WTC11 (cell line): ENCODE measurements at regions not wholly inside any gene's neighbourhood (a gene's known extent, or its start where the extent isn't known, plus 50 kb on each side); places are given as distances from the start of the nearest gene placed in this dataset.

ENCODE experiments used
- ATAC-seq: fragments of 200-7000 bp; cut with Tn5 transposase; 2 replicates; pipeline ENCODE4 v1.10.0; 2021; ENCODE audit warnings: mild to moderate bottlenecking, moderate library complexity
- CTCF ChIA-PET: fragments of 300-600 bp; sonication (Branson Sonifier 250); formaldehyde crosslinking; loops from one replicate; lab custom pipeline; 2021; ENCODE audit warnings: antibody characterized with exemption; lab: Charles Lee
- POLR2A ChIA-PET: fragments of 350-600 bp; sonication (Branson Sonifier 250); formaldehyde crosslinking; loops from one replicate; lab custom pipeline; 2021; ENCODE audit warnings: antibody characterized with exemption; lab: Charles Lee
- DNase-seq: peaks from one replicate; pipeline ENCODE4 v3.0.0; 2021; ENCODE audit warnings: low spot score
- H3K27ac Mint-ChIP-seq: 2 replicates; pipeline ENCODE4 v1.8.0; 2021; ENCODE audit warnings: mixed read lengths
- H3K27me3 Mint-ChIP-seq: 2 replicates; pipeline ENCODE4 v1.8.0; 2021; ENCODE audit warnings: low read depth, mild to moderate bottlenecking, moderate library complexity, mixed read lengths
- H3K36me3 Mint-ChIP-seq: 2 replicates; pipeline ENCODE4 v1.8.0; 2021; ENCODE audit warnings: mixed read lengths
- H3K4me1 Mint-ChIP-seq: 2 replicates; pipeline ENCODE4 v1.8.0; 2022; ENCODE audit warnings: mixed read lengths
- H3K4me3 Mint-ChIP-seq: 2 replicates; pipeline ENCODE4 v1.8.0; 2021; ENCODE audit warnings: mild to moderate bottlenecking, moderate library complexity, mixed read lengths
- H3K9me3 Mint-ChIP-seq: 2 replicates; pipeline ENCODE4 v1.8.0; 2021; ENCODE audit warnings: mixed read lengths
- ATF1 ChIP-seq: sonication (generic); formaldehyde crosslinking; IDR thresholded peaks from 2 replicates; pipeline ENCODE4 v1.8.1; 2023; ENCODE audit warnings: mild to moderate bottlenecking, moderate library complexity, missing genetic modification reagents
- CBFB ChIP-seq: sonication (generic); formaldehyde crosslinking; IDR thresholded peaks from 2 replicates; pipeline ENCODE4 v1.8.1; 2022; ENCODE audit warnings: mild to moderate bottlenecking, low read depth, missing genetic modification reagents
- CDX4 ChIP-seq: fragments of 250-450 bp; sonication (Bioruptor Pico); IDR thresholded peaks from 2 replicates; pipeline ENCODE4 v1.9.0; 2021; ENCODE audit warnings: moderate library complexity, mild to moderate bottlenecking, inconsistent platforms, borderline replicate concordance
- CREM ChIP-seq: sonication (generic); formaldehyde crosslinking; IDR thresholded peaks from 2 replicates; pipeline ENCODE4 v1.8.1; 2022; ENCODE audit warnings: mild to moderate bottlenecking, missing genetic modification reagents, moderate library complexity
- ELF4 ChIP-seq: sonication (generic); formaldehyde crosslinking; IDR thresholded peaks from 2 replicates; pipeline ENCODE4 v1.8.1; 2022; ENCODE audit warnings: low read depth, mild to moderate bottlenecking, moderate library complexity, missing genetic modification reagents
- GRHL2 ChIP-seq: fragments of 250-450 bp; sonication (Bioruptor Pico); IDR thresholded peaks from 2 replicates; pipeline ENCODE4 v1.8.0; 2022; ENCODE audit warnings: mild to moderate bottlenecking, moderate library complexity; ENCODE audit not compliant: insufficient replicate concordance, severe bottlenecking
- HMGA2 ChIP-seq: fragments of 250-450 bp; sonication (Bioruptor Pico); IDR thresholded peaks from 2 replicates; pipeline ENCODE4 v1.4.0; 2021; ENCODE audit warnings: mild to moderate bottlenecking, moderate library complexity
- KAT7 ChIP-seq: sonication (generic); formaldehyde crosslinking; IDR thresholded peaks from 2 replicates; pipeline ENCODE4 v1.8.1; 2023; ENCODE audit warnings: missing genetic modification reagents, mild to moderate bottlenecking, borderline replicate concordance
- NR2C2 ChIP-seq: sonication (generic); formaldehyde crosslinking; IDR thresholded peaks from 2 replicates; pipeline ENCODE4 v1.8.0; 2022; ENCODE audit warnings: mild to moderate bottlenecking, missing genetic modification reagents
- OVOL2 ChIP-seq: fragments of 250-450 bp; sonication (Bioruptor Pico); IDR thresholded peaks from 2 replicates; pipeline ENCODE4 v1.9.0; 2021; ENCODE audit warnings: mild to moderate bottlenecking, borderline replicate concordance
- PRDM15 ChIP-seq: sonication (generic); formaldehyde crosslinking; IDR thresholded peaks from 2 replicates; pipeline ENCODE4 v1.8.0; 2022; ENCODE audit warnings: missing genetic modification reagents
- SMAD4 ChIP-seq: sonication (generic); formaldehyde crosslinking; IDR thresholded peaks from 2 replicates; pipeline ENCODE4 v1.8.0; 2022; ENCODE audit warnings: mild to moderate bottlenecking, missing genetic modification reagents
- TCF7 ChIP-seq: sonication (generic); formaldehyde crosslinking; IDR thresholded peaks from 2 replicates; pipeline ENCODE4 v1.8.0; 2022; ENCODE audit warnings: mild to moderate bottlenecking, low read depth, missing genetic modification reagents, moderate library complexity
- ZBTB43 ChIP-seq: sonication (generic); formaldehyde crosslinking; IDR thresholded peaks from 2 replicates; pipeline ENCODE4 v1.8.1; 2023; ENCODE audit warnings: mild to moderate bottlenecking, missing genetic modification reagents
- ZNF232 ChIP-seq: sonication (generic); formaldehyde crosslinking; IDR thresholded peaks from 2 replicates; pipeline ENCODE4 v1.8.0; 2022; ENCODE audit warnings: mild to moderate bottlenecking, missing genetic modification reagents
- TF ChIP-seq, protein P1 (sequence below): sonication (generic); formaldehyde crosslinking; conservative IDR thresholded peaks from 2 replicates; pipeline ENCODE4 v1.8.1; 2023; ENCODE audit warnings: mild to moderate bottlenecking, low read depth, missing genetic modification reagents, moderate library complexity
- TF ChIP-seq, protein P2 (sequence below): sonication (generic); formaldehyde crosslinking; IDR thresholded peaks from 2 replicates; pipeline ENCODE4 v1.8.0; 2022; ENCODE audit warnings: mild to moderate bottlenecking, missing genetic modification reagents
- TF ChIP-seq, protein P3 (sequence below): sonication (generic); formaldehyde crosslinking; IDR thresholded peaks from 2 replicates; pipeline ENCODE4 v1.8.1; 2022; ENCODE audit warnings: mild to moderate bottlenecking, moderate library complexity, missing genetic modification reagents
- TF ChIP-seq, protein P4 (sequence below): sonication (generic); formaldehyde crosslinking; IDR thresholded peaks from 2 replicates; pipeline ENCODE4 v1.8.0; 2022; ENCODE audit warnings: mild to moderate bottlenecking, missing genetic modification reagents

DNA sequence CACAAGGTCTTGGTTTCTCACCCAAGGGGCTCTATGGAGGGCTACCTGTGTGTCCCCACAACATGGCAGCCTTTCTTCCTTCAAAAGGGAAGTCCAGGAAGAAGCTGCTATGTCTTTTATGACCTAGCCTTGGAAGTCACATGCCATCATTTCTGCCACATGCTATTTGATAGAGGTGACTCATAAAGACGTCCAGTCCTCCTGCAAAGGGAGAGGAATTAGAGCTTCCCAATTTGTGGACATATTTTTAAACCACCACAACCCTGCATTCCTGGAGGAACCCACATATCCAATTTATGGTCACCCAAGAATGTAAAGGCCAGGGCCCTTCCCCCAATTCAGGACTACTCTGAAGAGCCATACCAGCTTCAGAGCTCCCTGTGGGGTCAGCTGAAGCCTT is 246.2 kb downstream of the CYP26B1 start:
- Mint-ChIP-seq H3K36me3 (no peaks in the 10 kb centered on the region), H3K9me3 (no peaks in the 10 kb centered on the region), H3K27me3 (peaks cover 2% of the 10 kb centered on the region), H3K27ac (no peak overlapping the region), H3K4me1 (no peaks in the 10 kb centered on the region), H3K4me3 (no peak overlapping the region)
- POLR2A ChIA-PET: no interaction called here
- ATAC-seq (no peak), DNase-seq (no peak)
- no peak for TF ChIP-seq ZBTB43 (CRISPR knock-in tag)
- no peak for TF ChIP-seq CBFB (CRISPR knock-in tag)
- TF ChIP-seq, protein P1, sequence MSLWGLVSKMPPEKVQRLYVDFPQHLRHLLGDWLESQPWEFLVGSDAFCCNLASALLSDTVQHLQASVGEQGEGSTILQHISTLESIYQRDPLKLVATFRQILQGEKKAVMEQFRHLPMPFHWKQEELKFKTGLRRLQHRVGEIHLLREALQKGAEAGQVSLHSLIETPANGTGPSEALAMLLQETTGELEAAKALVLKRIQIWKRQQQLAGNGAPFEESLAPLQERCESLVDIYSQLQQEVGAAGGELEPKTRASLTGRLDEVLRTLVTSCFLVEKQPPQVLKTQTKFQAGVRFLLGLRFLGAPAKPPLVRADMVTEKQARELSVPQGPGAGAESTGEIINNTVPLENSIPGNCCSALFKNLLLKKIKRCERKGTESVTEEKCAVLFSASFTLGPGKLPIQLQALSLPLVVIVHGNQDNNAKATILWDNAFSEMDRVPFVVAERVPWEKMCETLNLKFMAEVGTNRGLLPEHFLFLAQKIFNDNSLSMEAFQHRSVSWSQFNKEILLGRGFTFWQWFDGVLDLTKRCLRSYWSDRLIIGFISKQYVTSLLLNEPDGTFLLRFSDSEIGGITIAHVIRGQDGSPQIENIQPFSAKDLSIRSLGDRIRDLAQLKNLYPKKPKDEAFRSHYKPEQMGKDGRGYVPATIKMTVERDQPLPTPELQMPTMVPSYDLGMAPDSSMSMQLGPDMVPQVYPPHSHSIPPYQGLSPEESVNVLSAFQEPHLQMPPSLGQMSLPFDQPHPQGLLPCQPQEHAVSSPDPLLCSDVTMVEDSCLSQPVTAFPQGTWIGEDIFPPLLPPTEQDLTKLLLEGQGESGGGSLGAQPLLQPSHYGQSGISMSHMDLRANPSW (CRISPR knock-in tag): no peak
- TF ChIP-seq CREM (CRISPR knock-in tag): no peak
- no peak for TF ChIP-seq HMGA2 (CRISPR knock-in tag)
- TF ChIP-seq ZNF232: no peak
- TF ChIP-seq, protein P2, sequence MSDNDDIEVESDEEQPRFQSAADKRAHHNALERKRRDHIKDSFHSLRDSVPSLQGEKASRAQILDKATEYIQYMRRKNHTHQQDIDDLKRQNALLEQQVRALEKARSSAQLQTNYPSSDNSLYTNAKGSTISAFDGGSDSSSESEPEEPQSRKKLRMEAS (CRISPR knock-in tag): no peak
- TF ChIP-seq OVOL2 (CRISPR knock-in tag): no peak
- no peak for TF ChIP-seq TCF7 (CRISPR knock-in tag)
- TF ChIP-seq GRHL2 (CRISPR knock-in tag): no peak
- no peak for TF ChIP-seq ATF1
- no peak for TF ChIP-seq PRDM15
- TF ChIP-seq ELF4 (CRISPR knock-in tag): no peak
- no peak for TF ChIP-seq NR2C2 (CRISPR knock-in tag)
- no peak for TF ChIP-seq SMAD4 (CRISPR knock-in tag)
- no peak for TF ChIP-seq KAT7
- TF ChIP-seq, protein P3, sequence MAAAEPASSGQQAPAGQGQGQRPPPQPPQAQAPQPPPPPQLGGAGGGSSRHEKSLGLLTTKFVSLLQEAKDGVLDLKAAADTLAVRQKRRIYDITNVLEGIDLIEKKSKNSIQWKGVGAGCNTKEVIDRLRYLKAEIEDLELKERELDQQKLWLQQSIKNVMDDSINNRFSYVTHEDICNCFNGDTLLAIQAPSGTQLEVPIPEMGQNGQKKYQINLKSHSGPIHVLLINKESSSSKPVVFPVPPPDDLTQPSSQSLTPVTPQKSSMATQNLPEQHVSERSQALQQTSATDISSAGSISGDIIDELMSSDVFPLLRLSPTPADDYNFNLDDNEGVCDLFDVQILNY (CRISPR knock-in tag): no peak
- TF ChIP-seq CDX4 (CRISPR knock-in tag): no peak
- TF ChIP-seq, protein P4, sequence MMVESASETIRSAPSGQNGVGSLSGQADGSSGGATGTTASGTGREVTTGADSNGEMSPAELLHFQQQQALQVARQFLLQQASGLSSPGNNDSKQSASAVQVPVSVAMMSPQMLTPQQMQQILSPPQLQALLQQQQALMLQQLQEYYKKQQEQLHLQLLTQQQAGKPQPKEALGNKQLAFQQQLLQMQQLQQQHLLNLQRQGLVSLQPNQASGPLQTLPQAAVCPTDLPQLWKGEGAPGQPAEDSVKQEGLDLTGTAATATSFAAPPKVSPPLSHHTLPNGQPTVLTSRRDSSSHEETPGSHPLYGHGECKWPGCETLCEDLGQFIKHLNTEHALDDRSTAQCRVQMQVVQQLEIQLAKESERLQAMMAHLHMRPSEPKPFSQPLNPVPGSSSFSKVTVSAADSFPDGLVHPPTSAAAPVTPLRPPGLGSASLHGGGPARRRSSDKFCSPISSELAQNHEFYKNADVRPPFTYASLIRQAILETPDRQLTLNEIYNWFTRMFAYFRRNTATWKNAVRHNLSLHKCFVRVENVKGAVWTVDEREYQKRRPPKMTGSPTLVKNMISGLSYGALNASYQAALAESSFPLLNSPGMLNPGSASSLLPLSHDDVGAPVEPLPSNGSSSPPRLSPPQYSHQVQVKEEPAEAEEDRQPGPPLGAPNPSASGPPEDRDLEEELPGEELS (CRISPR knock-in tag): no peak
- CTCF ChIA-PET: interaction anchor here (0.8 to 2.2 kb wide), 5 partner anchors 22 to 249 kb away, joined by 3 to 9 read pairs (median 6); no protein-coding TSS in a partner anchor
